Testis (tissue), 2 donors: ENCODE measurements at regions not wholly inside any gene's neighbourhood (a gene's known extent, or its start where the extent isn't known, plus 50 kb on each side); places are given as distances from the start of the nearest gene placed in this dataset.

Experiments
- CTCF ChIP-seq, 3 experiments: fragments of 450-650 bp in 2 of 3; fragments of 200-600 bp in 1 of 3; sonication (generic) in 1 of 3; IDR thresholded peaks; one replicate each; pipeline ENCODE4 v1.5.1; 2016 to 2019; ENCODE audit warnings: antibody characterized with exemption in 3 of 3, mild to moderate bottlenecking in 2 of 3, moderate library complexity in 1 of 3
- POLR2A ChIP-seq: fragments of 450-650 bp; IDR thresholded peaks from one replicate; pipeline ENCODE4 v1.6.1; 2017; ENCODE audit warnings: antibody characterized with exemption, mild to moderate bottlenecking, moderate library complexity

GRCh38 chr11:41950470-41951143 lies 491.2 kb upstream of the LRRC4C start:
- no peak for TF ChIP-seq CTCF (IDR thresholded peaks at IDR 0.05)
- TF ChIP-seq POLR2A: no peak
